NCI-H2081 (cell line): ENCODE measurements at regions not wholly inside any gene's neighbourhood (a gene's known extent, or its start where the extent isn't known, plus 50 kb on each side); places are given as distances from the start of the nearest gene placed in this dataset.

Experiments
- DNase-seq, 2 experiments: peaks; one replicate each; lab custom pipeline; 2025; lab: John Stamatoyannopoulos, UW

- DNase-seq: no peak
These were observed 676.3 kb upstream of the CCDC54 start for GRCh38 chr3:106700981-106701380.

GRCh38 chr3:106703524-106703923, 673.7 kb upstream of the CCDC54 start:
- DNase-seq: no peak

- no peak for DNase-seq
These were observed 669.9 kb upstream of the CCDC54 start for GRCh38 chr3:106707347-106707746.

- DNase-seq: no peak
These were observed 666.6 kb upstream of the CCDC54 start for GRCh38 chr3:106710596-106710995.

GRCh38 chr3:106711650-106712049, 665.6 kb upstream of the CCDC54 start:
- DNase-seq: no peak

- DNase-seq: no peak
These were observed 662.8 kb upstream of the CCDC54 start for GRCh38 chr3:106714400-106714799.

GRCh38 chr3:106715286-106715685, 662.0 kb upstream of the CCDC54 start:
- DNase-seq: no peak

- DNase-seq: no peak
These were observed 660.0 kb upstream of the CCDC54 start for GRCh38 chr3:106717178-106717780.

- DNase-seq: no peak
These were observed 658.2 kb upstream of the CCDC54 start for GRCh38 chr3:106719077-106719476.

- no peak for DNase-seq
These were observed 657.7 kb upstream of the CCDC54 start for GRCh38 chr3:106719583-106719982.

GRCh38 chr3:106720510-106720909, 656.7 kb upstream of the CCDC54 start:
- no peak for DNase-seq

- DNase-seq: no peak
These were observed 651.7 kb upstream of the CCDC54 start for GRCh38 chr3:106725566-106725965.

- no peak for DNase-seq
These were observed 648.7 kb upstream of the CCDC54 start for GRCh38 chr3:106728315-106729098.

GRCh38 chr3:106729481-106729880, 647.8 kb upstream of the CCDC54 start:
- no peak for DNase-seq

- DNase-seq: no peak
These were observed 646.0 kb upstream of the CCDC54 start for GRCh38 chr3:106731230-106731629.

- no peak for DNase-seq
These were observed 642.5 kb upstream of the CCDC54 start for GRCh38 chr3:106734712-106735111.

GRCh38 chr3:106737265-106737664, 640.0 kb upstream of the CCDC54 start:
- no peak for DNase-seq

- DNase-seq: no peak
These were observed 637.1 kb upstream of the CCDC54 start for GRCh38 chr3:106740116-106740515.

- DNase-seq: no peak
These were observed 631.7 kb upstream of the CCDC54 start for GRCh38 chr3:106745344-106746168.

- DNase-seq: no peak
These were observed 631.0 kb upstream of the CCDC54 start for GRCh38 chr3:106746286-106746685.

GRCh38 chr3:106748472-106749262, 628.6 kb upstream of the CCDC54 start:
- DNase-seq: no peak

- no peak for DNase-seq
These were observed 627.1 kb upstream of the CCDC54 start for GRCh38 chr3:106750092-106750491.
